ENCODE measurements at regions not wholly inside any gene's neighbourhood (a gene's known extent, or its start where the extent isn't known, plus 50 kb on each side); places are given as distances from the start of the nearest gene placed in this dataset.

- H3K9me3 Mint-ChIP-seq: no peaks in the 10 kb centered on the region
- no peak overlapping the region for H3K4me3 Mint-ChIP-seq
- no peak for DNase-seq (ENCODE audit: low spot score in 2 of 2, unreplicated experiment in 2 of 2)
- H3K4me1 Mint-ChIP-seq: no peaks in the 10 kb centered on the region
- peaks cover 34% of the 10 kb centered on the region for H3K27me3 Mint-ChIP-seq (ENCODE audit: low read depth)
- H3K36me3 Mint-ChIP-seq: no peaks in the 10 kb centered on the region
- no peak overlapping the region for H3K27ac Mint-ChIP-seq
- no peak for TF ChIP-seq CTCF (IDR thresholded peaks at IDR 0.05; ENCODE audit: unreplicated experiment)
Observed at GRCh38 chr20:59469267-59470252, 134.8 kb upstream of the PHACTR3 start.

GRCh38 chr20:59470521-59470920 lies 133.8 kb upstream of the PHACTR3 start:
- Mint-ChIP-seq H3K27me3 (ENCODE audit: low read depth) (peaks cover 28% of the 10 kb centered on the region), H3K9me3 (no peaks in the 10 kb centered on the region), H3K4me3 (no peak overlapping the region), H3K27ac (no peak overlapping the region), H3K4me1 (no peaks in the 10 kb centered on the region), H3K36me3 (no peaks in the 10 kb centered on the region)
- TF ChIP-seq CTCF (IDR thresholded peaks at IDR 0.05; ENCODE audit: unreplicated experiment): no peak
- no peak for DNase-seq (ENCODE audit: low spot score in 2 of 2, unreplicated experiment in 2 of 2)

GRCh38 chr20:59471653-59472421 lies 132.5 kb upstream of the PHACTR3 start:
- Mint-ChIP-seq H3K4me3 (no peak overlapping the region), H3K27ac (no peak overlapping the region), H3K9me3 (no peaks in the 10 kb centered on the region), H3K4me1 (no peaks in the 10 kb centered on the region), H3K36me3 (no peaks in the 10 kb centered on the region), H3K27me3 (ENCODE audit: low read depth) (peaks cover 34% of the 10 kb centered on the region)
- no peak for TF ChIP-seq CTCF (IDR thresholded peaks at IDR 0.05; ENCODE audit: unreplicated experiment)
- no peak for DNase-seq (ENCODE audit: low spot score in 2 of 2, unreplicated experiment in 2 of 2)

- no peaks in the 10 kb centered on the region for H3K4me1 Mint-ChIP-seq
- no peak for TF ChIP-seq CTCF (IDR thresholded peaks at IDR 0.05; ENCODE audit: unreplicated experiment)
- DNase-seq (ENCODE audit: low spot score in 2 of 2, unreplicated experiment in 2 of 2): no peak
- H3K27ac Mint-ChIP-seq: no peak overlapping the region
- peaks cover 40% of the 10 kb centered on the region for H3K27me3 Mint-ChIP-seq (ENCODE audit: low read depth)
- H3K4me3 Mint-ChIP-seq: no peak overlapping the region
- H3K9me3 Mint-ChIP-seq: no peaks in the 10 kb centered on the region
- H3K36me3 Mint-ChIP-seq: no peaks in the 10 kb centered on the region
Observed at GRCh38 chr20:59473742-59474141, 130.6 kb upstream of the PHACTR3 start.

- Mint-ChIP-seq H3K27ac (no peak overlapping the region), H3K4me1 (no peaks in the 10 kb centered on the region), H3K36me3 (no peaks in the 10 kb centered on the region), H3K27me3 (ENCODE audit: low read depth) (peaks cover 55% of the 10 kb centered on the region), H3K4me3 (no peak overlapping the region), H3K9me3 (no peaks in the 10 kb centered on the region)
- no peak for TF ChIP-seq CTCF (IDR thresholded peaks at IDR 0.05; ENCODE audit: unreplicated experiment)
- DNase-seq (ENCODE audit: low spot score in 2 of 2, unreplicated experiment in 2 of 2): no peak
Observed at GRCh38 chr20:59481067-59481466, 123.3 kb upstream of the PHACTR3 start.

All from mesothelial cell of epicardium (in vitro differentiated cells).